Fibroblast of the aortic adventitia (primary cell): ENCODE measurements at regions not wholly inside any gene's neighbourhood (a gene's known extent, or its start where the extent isn't known, plus 50 kb on each side); places are given as distances from the start of the nearest gene placed in this dataset.

Source experiments
- DNase-seq: peaks from one replicate; pipeline ENCODE4 v3.0.0-alpha.2; 2010; ENCODE audit warnings: low read depth
- H3K4me3 ChIP-seq: 2 replicates; pipeline ENCODE4 v1.5.1; 2011; ENCODE audit warnings: low read depth, mild to moderate bottlenecking, control low read depth, low read length, moderate library complexity
- CTCF ChIP-seq: IDR thresholded peaks from 2 replicates; pipeline ENCODE4 v1.5.1; 2011; ENCODE audit warnings: mild to moderate bottlenecking, low read length, control low read depth, inconsistent platforms; ENCODE audit not compliant: insufficient read depth

GRCh38 chr16:73877150-73877549 is 419.5 kb upstream of the PSMD7 start:
- DNase-seq, result no peak
- no peak overlapping the region for H3K4me3 ChIP-seq
- no peak for TF ChIP-seq CTCF

- no peak for DNase-seq
- no peak overlapping the region for H3K4me3 ChIP-seq
- TF ChIP-seq CTCF, result no peak
These were observed 420.5 kb upstream of the PSMD7 start for GRCh38 chr16:73875996-73876690.

- DNase-seq, result no peak
- TF ChIP-seq CTCF, result no peak
These were observed 422.3 kb upstream of the PSMD7 start for GRCh38 chr16:73874324-73874723.

GRCh38 chr16:73873643-73874042 is 423.0 kb upstream of the PSMD7 start:
- no peak overlapping the region for H3K4me3 ChIP-seq
- DNase-seq, result no peak
- no peak for TF ChIP-seq CTCF

More at GRCh38 chr16:73874324-73874723, 422.3 kb upstream of the PSMD7 start:
- H3K4me3 ChIP-seq, result no peak overlapping the region

GRCh38 chr16:73872856-73873255 is 423.8 kb upstream of the PSMD7 start:
- no peak overlapping the region for H3K4me3 ChIP-seq
- no peak for TF ChIP-seq CTCF
- no peak for DNase-seq

- no peak for DNase-seq
- no peak for TF ChIP-seq CTCF
- H3K4me3 ChIP-seq, result no peak overlapping the region
These were observed 425.4 kb upstream of the PSMD7 start for GRCh38 chr16:73871088-73871733.
